Body of pancreas (tissue), 4 donors: ENCODE measurements at regions not wholly inside any gene's neighbourhood (a gene's known extent, or its start where the extent isn't known, plus 50 kb on each side); places are given as distances from the start of the nearest gene placed in this dataset.

Source experiments
- ATAC-seq: fragments of 150-250 bp; one replicate; pipeline ENCODE4 v1.9.1; 2016
- DNase-seq, 4 donors: peaks; one replicate each; pipeline ENCODE4 v3.0.0-alpha.2; 2019
- H3K27ac ChIP-seq, 4 donors: fragments of 200-600 bp; sonication (generic); 1 replicate in 3 of 4; 2 replicates in 1 of 4; pipeline versions ENCODE4 v1.5.1 to v1.6.1; 2016 to 2019; ENCODE audit warnings: mild to moderate bottlenecking in 1 of 4, mixed read lengths in 1 of 4, moderate library complexity in 1 of 4
- H3K27me3 ChIP-seq, 2 donors: fragments of 200-600 bp; sonication (generic); one replicate each; pipeline ENCODE4 v1.6.0; 2016; ENCODE audit warnings: mild to moderate bottlenecking in 1 of 2
- H3K36me3 ChIP-seq, 2 donors: fragments of 200-600 bp; sonication (generic); replicated peaks in 1 of 2; 2 replicates each; pipeline ENCODE4 v1.5.1; 2016; ENCODE audit warnings: low read depth in 2 of 2; ENCODE audit not compliant: insufficient read depth in 1 of 2
- H3K4me1 ChIP-seq: fragments of 200-600 bp; sonication (generic); one replicate; pipeline ENCODE4 v1.6.0; 2016
- H3K4me3 ChIP-seq, 2 donors: fragments of 200-600 bp; sonication (generic); 1 replicate in 1 of 2; 2 replicates in 1 of 2; pipeline ENCODE4 v1.5.1; 2016 to 2019
- H3K9me3 ChIP-seq, 3 donors: fragments of 200-600 bp; sonication (generic); 1 replicate in 2 of 3; 2 replicates in 1 of 3; pipeline ENCODE4 v1.5.1; 2016
- POLR2A ChIP-seq, 3 donors: fragments of 450-650 bp; IDR thresholded peaks; one replicate each; pipeline ENCODE4 v1.6.1; 2016; ENCODE audit warnings: antibody characterized with exemption in 3 of 3, mild to moderate bottlenecking in 2 of 3
- WGBS, 2 donors: methylation state at CpG; one replicate each; pipeline ENCODE4 v1.1.5; 2017; 5-methylcytosine and 5-hydroxymethylcytosine counted together
- intact Hi-C: fragments of 100-400 bp; cut with DNase I; formaldehyde crosslinking; loops from one replicate; pipeline ENCODE4 v1.15.1; 2023
- TF ChIP-seq, protein P1 (sequence below), 7 experiments: fragments of 450-650 bp in 4 of 7; fragments of 200-600 bp in 3 of 7; sonication (generic) in 3 of 7; IDR thresholded peaks; one replicate each; pipeline ENCODE4 v1.5.1; 2016 to 2019; ENCODE audit warnings: antibody characterized with exemption in 7 of 7

DNA sequence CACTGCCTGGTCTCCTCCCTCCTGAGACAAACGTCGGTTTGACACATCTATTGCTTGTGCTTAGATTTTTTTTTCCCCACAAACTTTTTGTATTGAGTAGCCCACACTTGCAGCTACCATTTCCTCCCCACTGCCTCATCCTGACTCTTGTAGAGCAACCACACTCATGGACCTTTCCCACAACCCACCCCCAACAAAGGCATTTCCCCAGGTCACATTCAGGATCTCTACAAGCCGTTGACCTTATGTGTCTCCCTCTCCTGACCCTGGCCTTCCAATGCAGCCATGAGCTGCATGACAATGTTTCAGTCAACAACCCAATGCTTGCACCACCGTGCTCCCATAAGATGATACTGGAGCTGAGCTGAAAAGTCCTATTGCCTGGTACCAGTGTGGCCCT lies 91.9 kb upstream of the MKI67 start:
- Histone ChIP-seq H3K4me1 (no peaks in the 10 kb centered on the region), H3K27me3 (no peaks in the 10 kb centered on the region), H3K36me3 (no peaks in the 10 kb centered on the region), H3K27ac (no peak overlapping the region), H3K9me3 (no peaks in the 10 kb centered on the region), H3K4me3 (no peak overlapping the region)
- TF ChIP-seq POLR2A (IDR thresholded peaks at IDR 0.05), result no peak
- TF ChIP-seq, protein P1, sequence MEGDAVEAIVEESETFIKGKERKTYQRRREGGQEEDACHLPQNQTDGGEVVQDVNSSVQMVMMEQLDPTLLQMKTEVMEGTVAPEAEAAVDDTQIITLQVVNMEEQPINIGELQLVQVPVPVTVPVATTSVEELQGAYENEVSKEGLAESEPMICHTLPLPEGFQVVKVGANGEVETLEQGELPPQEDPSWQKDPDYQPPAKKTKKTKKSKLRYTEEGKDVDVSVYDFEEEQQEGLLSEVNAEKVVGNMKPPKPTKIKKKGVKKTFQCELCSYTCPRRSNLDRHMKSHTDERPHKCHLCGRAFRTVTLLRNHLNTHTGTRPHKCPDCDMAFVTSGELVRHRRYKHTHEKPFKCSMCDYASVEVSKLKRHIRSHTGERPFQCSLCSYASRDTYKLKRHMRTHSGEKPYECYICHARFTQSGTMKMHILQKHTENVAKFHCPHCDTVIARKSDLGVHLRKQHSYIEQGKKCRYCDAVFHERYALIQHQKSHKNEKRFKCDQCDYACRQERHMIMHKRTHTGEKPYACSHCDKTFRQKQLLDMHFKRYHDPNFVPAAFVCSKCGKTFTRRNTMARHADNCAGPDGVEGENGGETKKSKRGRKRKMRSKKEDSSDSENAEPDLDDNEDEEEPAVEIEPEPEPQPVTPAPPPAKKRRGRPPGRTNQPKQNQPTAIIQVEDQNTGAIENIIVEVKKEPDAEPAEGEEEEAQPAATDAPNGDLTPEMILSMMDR (IDR thresholded peaks at IDR 0.05), result no peak
- 61 to 70% methylated on average over 4 of the region's 4 CpGs for WGBS, 2 donors
- no peak for DNase-seq
- intact Hi-C loops, result no loop called here
- no peak for ATAC-seq

DNA sequence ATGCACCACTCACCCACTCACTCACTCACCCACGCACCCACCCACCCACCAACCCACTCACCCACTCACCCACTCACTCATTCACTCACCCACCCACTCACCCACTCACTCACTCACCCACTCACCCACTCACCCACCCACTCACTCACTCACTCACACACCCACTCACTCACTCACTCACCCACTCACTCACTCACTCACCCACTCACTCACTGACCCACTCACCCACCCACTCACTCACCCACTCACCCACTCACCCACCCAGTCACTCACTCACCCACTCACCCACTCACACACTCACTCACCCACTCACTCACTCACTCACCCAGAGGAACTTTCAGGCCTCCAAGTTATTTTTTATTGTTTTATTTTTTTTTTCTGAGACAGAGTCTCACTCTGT lies 93.1 kb upstream of the MKI67 start:
- intact Hi-C loops, result no loop called here
- ATAC-seq (no peak), DNase-seq (no peak)
- no peaks in the 10 kb centered on the region for H3K36me3 ChIP-seq
- no peak overlapping the region for H3K27ac ChIP-seq
- no peak for TF ChIP-seq POLR2A (IDR thresholded peaks at IDR 0.05)
- TF ChIP-seq, protein P1 (IDR thresholded peaks at IDR 0.05), result no peak
- no peaks in the 10 kb centered on the region for H3K4me1 ChIP-seq
- H3K9me3 ChIP-seq, result no peaks in the 10 kb centered on the region
- H3K27me3 ChIP-seq, result no peaks in the 10 kb centered on the region
- no peak overlapping the region for H3K4me3 ChIP-seq
- WGBS, 2 donors, result 76 to 85% methylated on average over 1 of the region's 1 CpG

DNA sequence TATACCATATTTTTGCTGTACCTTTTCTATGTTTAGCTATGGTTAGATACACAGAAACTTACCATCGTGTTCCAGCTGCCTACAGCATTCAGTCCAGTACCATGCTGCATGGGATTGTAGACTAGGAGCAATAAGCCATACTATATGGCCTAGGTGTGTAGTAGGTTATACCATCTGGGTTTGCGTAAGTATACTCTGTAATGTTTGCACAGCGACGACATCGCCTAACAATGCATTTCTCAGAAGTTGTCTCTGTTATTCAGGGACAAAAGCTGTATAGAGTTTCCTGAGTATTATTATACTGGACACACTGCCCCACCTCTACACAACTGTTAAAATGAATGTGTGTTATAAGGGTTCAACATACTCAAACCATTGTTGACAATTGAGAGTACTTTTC lies 93.8 kb upstream of the MKI67 start:
- H3K36me3 ChIP-seq, result no peaks in the 10 kb centered on the region
- DNase-seq, result no peak

DNA sequence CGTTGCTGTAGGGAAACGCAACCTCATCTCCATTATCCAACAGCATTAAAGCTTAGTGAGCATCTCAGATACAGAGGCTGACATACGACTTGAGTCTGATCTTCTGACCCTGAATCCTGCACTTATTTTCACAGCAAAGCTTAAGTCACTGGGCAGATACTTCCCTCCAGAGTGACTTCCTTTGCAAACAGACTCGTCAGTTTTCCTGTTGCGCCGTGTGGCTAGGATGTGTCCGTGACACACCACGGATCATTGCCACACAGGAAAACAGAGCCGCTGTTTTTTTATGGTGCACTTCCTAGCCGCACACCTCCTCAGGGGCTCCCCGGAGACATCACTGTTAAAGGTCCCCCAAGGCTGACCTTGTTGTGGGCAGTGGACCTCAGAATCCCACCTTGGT lies 94.9 kb upstream of the MKI67 start:
- WGBS, 2 donors, result 56 to 58% methylated on average over 6 to 11 of the region's 11 CpGs
- Histone ChIP-seq H3K27ac (no peak overlapping the region), H3K36me3 (no peaks in the 10 kb centered on the region), H3K9me3 (no peaks in the 10 kb centered on the region), H3K4me1 (no peaks in the 10 kb centered on the region), H3K27me3 (no peaks in the 10 kb centered on the region), H3K4me3 (no peak overlapping the region)
- DNase-seq (no peak), ATAC-seq (no peak)
- no peak for TF ChIP-seq POLR2A (IDR thresholded peaks at IDR 0.05)
- TF ChIP-seq, protein P1 (IDR thresholded peaks at IDR 0.05), result no peak
- intact Hi-C loops, result no loop called here

More for the DNA sequence above, 93.8 kb upstream of the MKI67 start:
- H3K4me1 ChIP-seq, result no peaks in the 10 kb centered on the region
- TF ChIP-seq POLR2A (IDR thresholded peaks at IDR 0.05), result no peak
- TF ChIP-seq, protein P1 (IDR thresholded peaks at IDR 0.05), result no peak
- no peaks in the 10 kb centered on the region for H3K27me3 ChIP-seq
- no peaks in the 10 kb centered on the region for H3K9me3 ChIP-seq
- WGBS, 2 donors, result 86 to 88% methylated on average over 5 of the region's 5 CpGs
- H3K4me3 ChIP-seq, result no peak overlapping the region
- ATAC-seq, result no peak
- H3K27ac ChIP-seq, result no peak overlapping the region
- intact Hi-C loops, result no loop called here

GRCh38 chr10:128221807-128222206 lies 95.6 kb upstream of the MKI67 start:
- no peaks in the 10 kb centered on the region for H3K27me3 ChIP-seq
- intact Hi-C loops, result no loop called here

More at GRCh38 chr10:128221807-128222206, 95.6 kb upstream of the MKI67 start:
- H3K27ac ChIP-seq, result no peak overlapping the region
- no peaks in the 10 kb centered on the region for H3K4me1 ChIP-seq
- H3K4me3 ChIP-seq, result no peak overlapping the region
- ATAC-seq (no peak), DNase-seq (no peak)
- no peaks in the 10 kb centered on the region for H3K36me3 ChIP-seq
- no peaks in the 10 kb centered on the region for H3K9me3 ChIP-seq
- WGBS, 2 donors, result 61 to 79% methylated on average over 9 of the region's 9 CpGs
- TF ChIP-seq, protein P1 (IDR thresholded peaks at IDR 0.05), result no peak
- no peak for TF ChIP-seq POLR2A (IDR thresholded peaks at IDR 0.05)
